Activated CD4-positive, CD25-positive, alpha-beta regulatory T cell treated with anti-CD3 and anti-CD28 coated beads, Interleukin-2, amount 50 U/mL, for 24 hours (primary cell): ENCODE measurements at regions not wholly inside any gene's neighbourhood (a gene's known extent, or its start where the extent isn't known, plus 50 kb on each side); places are given as distances from the start of the nearest gene placed in this dataset.

Experiments
- ATAC-seq, 2 donors: fragments of 150-1000 bp; cut with Tn5 transposase; one replicate each; pipeline ENCODE4 v1.10.0; 2021; ENCODE audit warnings: mild to moderate bottlenecking in 1 of 2, moderate library complexity in 1 of 2

- no peak for ATAC-seq
Observed at GRCh38 chr14:61847861-61848260, 85.6 kb downstream of the SNAPC1 start.

DNA sequence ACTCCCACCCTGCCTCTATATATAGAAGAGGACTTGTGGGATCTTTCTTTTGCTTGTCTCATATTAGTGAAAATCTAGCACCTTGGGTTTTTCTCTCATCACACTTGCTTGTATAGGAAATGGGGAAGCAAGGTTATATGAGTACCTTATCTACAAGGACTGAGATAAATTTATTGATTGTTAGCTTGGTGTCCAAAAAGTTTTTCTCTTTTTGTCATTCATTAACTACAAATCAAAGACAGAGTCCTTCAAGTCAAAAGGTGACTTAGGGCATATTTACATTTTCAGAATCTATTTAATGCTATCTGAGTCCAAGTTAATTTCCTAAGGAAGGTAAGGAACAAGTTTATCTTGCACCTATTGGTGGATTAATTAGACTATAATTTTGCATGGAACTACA is 92.7 kb downstream of the SNAPC1 start:
- no peak for ATAC-seq

- peak; percentile 79 to 90 for ATAC-seq
Observed at GRCh38 chr14:61860294-61860918, 98.2 kb downstream of the SNAPC1 start.

DNA sequence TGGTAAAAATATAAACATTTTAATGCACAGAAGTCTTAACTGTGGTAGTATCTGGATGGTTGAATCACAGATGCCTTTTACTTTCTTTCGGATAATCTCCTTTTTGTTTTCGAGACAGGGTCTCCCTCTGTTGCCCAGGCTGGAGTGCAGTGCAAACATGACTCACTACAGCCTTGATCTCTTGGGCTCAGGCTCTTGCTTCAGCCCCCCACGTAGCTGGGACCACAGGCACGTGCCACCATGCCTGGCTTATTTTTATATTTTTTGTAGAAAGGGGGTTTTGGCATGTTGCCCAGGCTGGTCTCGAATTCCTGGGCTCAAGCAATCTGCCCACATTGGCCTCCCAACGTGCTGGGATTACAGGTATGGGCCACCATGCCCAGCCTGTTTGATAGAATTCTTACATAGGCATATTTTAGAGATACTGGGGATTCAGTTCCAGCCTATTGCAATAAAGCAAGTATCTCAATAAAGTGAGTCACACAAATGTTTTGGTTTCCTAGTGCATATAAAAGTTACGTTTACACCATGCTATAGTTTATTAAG is 99.2 kb downstream of the SNAPC1 start:
- no peak for ATAC-seq

GRCh38 chr14:61864329-61864898 is 102.2 kb downstream of the SNAPC1 start:
- ATAC-seq, result no peak

- ATAC-seq, result no peak
Observed at GRCh38 chr14:61866932-61867920, 105.0 kb downstream of the SNAPC1 start.

- no peak for ATAC-seq
Observed at GRCh38 chr14:61868846-61869245, 106.6 kb downstream of the SNAPC1 start.

DNA sequence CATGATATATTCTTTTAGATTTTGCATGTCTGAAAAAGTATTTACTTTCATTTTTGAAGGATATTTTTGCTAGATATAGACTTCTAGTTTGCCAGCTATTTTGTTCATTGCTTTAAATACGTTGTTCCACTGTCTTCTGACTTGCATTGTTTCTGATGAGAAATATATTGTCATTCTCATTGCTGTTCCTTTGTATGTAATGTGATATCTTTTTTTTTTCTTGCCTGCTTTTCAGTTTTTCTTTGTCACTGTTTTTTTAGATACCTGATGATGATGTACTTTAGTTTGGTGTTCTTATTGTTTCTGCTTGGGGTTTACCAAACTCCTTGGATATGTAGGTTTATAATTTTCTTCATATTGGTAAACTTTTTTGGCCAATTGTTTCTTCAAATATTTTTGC is 107.9 kb downstream of the SNAPC1 start:
- ATAC-seq, result no peak

DNA sequence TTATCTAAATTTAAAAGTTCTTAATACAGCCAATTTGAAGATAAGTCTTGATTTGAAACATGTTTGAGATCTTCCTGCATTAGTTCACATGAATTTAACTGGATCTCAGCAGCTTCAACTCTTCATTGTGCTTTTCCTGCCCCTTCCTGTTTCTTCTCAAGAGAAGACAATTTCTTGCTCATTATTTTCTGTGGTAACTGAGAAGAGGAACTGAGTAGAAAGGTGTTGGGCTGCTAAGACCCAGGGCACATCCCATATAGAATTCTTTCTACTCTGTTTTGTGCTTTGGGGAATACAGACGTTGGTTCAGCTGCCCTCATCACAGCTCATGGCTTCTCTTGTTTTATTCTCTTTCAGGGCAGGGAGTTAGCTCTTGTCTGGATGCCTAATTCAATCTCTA is 110.2 kb downstream of the SNAPC1 start:
- no peak for ATAC-seq

- ATAC-seq, result no peak
Observed at GRCh38 chr14:61875483-61875882, 113.3 kb downstream of the SNAPC1 start.

DNA sequence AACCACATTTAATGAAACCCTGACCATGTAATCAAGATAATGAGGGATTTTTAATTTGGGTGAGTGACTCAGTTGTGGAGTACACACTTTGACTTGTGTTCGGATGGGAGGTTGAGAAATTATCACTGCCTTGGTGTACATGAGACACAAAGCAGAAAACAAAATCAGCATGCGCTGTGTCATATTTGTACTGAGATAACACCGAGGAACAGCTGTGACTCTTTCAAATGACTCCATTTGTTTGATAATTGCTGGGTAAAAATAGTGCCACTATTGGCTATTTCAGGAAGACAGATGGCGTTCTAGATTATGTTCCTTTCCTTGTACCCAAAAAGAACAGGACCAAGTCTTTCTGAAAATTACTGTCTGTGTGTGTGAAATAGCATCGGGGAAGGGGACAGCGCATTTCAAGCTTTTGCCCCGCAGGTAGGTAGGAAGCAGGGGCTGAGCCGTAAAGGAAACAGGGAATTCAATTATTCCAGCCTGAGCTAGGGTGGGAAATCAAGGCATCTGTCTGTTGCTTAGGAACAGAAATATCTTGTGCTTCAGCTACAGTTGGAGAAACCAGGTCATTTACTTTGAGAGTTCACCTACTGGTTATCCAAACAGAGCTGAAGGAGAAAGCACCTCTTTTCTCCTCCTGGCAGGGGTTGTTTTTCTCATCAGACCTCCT is 114.3 kb downstream of the SNAPC1 start:
- no peak for ATAC-seq

GRCh38 chr14:61877035-61877390 is 114.8 kb downstream of the SNAPC1 start:
- ATAC-seq, result no peak

- no peak for ATAC-seq
Observed at GRCh38 chr14:61877768-61878167, 115.5 kb downstream of the SNAPC1 start.

GRCh38 chr14:61878931-61879330 is 116.7 kb downstream of the SNAPC1 start:
- ATAC-seq, result no peak

DNA sequence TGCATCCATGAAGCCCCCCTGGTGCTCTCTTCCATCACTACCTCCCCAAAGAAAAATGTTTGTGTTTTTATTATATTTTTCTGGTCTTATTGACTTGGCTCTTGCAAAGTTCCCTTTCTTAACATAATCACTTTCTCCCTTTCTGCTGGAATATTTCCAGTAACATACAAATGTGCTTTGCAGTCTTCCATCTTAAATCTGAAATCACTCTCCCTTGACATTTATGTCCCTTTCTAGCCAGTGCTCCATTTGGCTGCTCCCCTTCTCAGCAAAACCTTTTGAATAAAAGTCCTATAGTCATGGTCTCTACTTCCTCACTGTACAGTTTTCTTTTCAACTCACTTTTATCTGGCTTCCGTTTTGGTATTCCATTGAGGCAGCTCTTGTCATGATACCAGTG is 118.8 kb downstream of the SNAPC1 start:
- ATAC-seq, result no peak

- no peak for ATAC-seq
Observed at GRCh38 chr14:61884711-61885110, 122.5 kb downstream of the SNAPC1 start.

DNA sequence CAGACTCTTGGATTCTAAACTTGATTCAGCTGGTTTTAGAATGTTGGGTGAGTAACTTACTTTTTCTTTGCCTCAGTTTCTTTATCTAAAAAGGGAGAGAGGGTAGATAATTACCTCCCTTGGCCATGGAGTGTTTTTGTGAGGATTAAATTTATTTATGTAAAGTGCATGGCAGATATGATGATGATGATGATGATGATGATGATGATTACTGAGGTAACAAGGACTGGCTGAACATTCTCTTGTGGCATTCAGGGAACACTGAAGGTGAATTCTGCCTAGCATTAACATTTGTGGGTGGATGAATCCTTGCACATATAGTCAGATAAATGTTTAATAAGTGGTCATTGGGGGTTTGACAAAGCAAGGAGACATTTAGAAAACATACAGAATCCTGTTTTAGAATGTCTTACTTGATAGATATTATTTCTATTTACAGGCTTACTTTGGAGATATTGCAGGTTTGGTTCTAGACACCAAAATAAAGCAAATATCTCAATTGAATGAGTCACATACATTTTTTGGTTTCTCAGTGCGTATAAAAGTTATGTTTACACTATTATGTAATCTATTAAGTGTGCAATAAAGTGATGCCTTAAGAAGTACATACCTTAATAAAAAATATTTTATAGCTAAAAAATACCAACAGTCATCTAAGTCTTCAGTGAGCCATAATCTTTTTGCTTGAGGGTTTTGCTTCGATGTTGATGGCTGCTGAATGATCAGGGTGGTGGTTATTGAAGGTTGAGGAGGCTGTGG is 123.2 kb downstream of the SNAPC1 start:
- no peak for ATAC-seq

DNA sequence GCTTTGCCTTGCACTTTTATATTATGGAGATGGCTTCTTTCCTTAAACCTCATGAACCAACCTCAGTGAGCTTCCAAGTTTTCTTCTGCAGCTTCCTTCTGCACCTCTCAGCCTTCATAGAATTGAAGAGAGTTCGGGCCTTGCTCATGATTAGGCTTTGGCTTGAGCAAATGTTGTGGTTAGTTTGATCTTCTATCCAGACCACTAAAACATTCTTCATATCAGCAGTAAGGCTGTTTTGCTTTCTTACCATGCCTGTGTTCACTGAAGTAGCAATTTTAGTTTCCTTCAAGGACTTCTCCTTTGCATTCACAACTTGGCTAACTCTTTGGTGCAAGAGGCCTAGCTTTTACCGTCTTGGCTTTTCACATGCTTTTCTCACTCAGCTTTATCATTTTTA is 125.4 kb downstream of the SNAPC1 start:
- ATAC-seq, result no peak

GRCh38 chr14:61889914-61890351 is 127.7 kb downstream of the SNAPC1 start:
- peak; percentile 97 to 99 for ATAC-seq

GRCh38 chr14:61891170-61891569 is 128.9 kb downstream of the SNAPC1 start:
- no peak for ATAC-seq

DNA sequence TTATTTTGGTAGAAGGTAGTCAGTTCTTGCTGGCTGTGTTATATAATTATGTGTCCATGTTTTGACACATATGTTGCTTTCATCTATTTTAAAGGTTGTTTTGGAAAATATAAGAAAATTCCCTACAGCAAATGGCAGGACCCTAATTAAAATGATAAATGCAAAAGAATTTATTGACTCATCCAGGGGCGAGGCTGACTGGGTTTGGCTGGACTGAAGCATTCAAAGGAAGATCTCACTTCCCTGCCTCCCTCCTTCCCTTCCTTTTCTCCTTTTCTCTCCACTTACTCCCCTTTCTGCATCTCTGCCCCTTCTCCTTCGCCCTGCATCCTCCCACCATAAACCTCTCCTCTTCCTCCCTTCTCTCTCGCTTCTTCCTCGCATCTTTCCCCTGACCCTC is 129.6 kb downstream of the SNAPC1 start:
- ATAC-seq, result no peak

DNA sequence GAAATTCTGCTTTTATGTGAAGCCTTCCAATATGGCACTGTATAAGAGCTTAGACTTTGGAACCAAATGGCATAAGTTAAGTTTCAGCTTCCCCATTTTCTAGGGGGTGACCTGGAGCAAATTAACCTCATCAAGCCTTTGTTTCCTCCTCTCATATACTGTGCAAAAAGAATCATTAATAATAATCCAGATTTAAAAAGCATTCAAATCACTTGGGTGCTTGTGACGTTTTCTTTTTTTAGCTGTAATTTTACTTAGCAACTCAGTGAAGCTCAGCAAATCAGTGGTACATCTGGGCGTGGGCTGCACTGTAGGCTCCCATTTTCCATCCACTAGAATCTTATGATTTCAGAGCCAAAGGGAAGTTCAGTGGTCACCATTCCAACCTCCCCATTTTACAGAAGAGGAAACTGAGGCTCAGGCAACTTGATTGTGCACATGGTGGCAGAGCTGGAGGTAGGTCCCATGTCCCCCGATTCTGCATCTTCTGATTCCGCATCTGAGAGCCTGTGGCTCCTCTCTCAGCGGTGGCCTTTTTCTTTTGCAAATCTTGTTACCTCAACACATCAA is 131.2 kb downstream of the SNAPC1 start:
- ATAC-seq, result no peak
